SK-N-SH treated with all-trans-retinoic acid at 6 μM for 48 hours (cell line): ENCODE measurements at regions not wholly inside any gene's neighbourhood (a gene's known extent, or its start where the extent isn't known, plus 50 kb on each side); places are given as distances from the start of the nearest gene placed in this dataset.

ENCODE experiments used
- ATAC-seq: fragments of 200-7000 bp; cut with Tn5 transposase; 3 replicates; pipeline ENCODE4 v1.9.1; 2020; ENCODE audit warnings: mild to moderate bottlenecking, moderate library complexity
- ARNTL ChIP-seq: fragments of 450-650 bp; formaldehyde crosslinking; IDR thresholded peaks from 2 replicates; pipeline ENCODE4 v1.5.0; 2020; ENCODE audit warnings: low read depth, mild to moderate bottlenecking, moderate library complexity, borderline replicate concordance
- BACH2 ChIP-seq: fragments of 250-450 bp; sonication (Bioruptor Pico); IDR thresholded peaks from 2 replicates; pipeline ENCODE4 v1.9.0; 2021; ENCODE audit warnings: mild to moderate bottlenecking, borderline replicate concordance
- CREB5 ChIP-seq: fragments of 250-450 bp; sonication (Bioruptor Pico); IDR thresholded peaks from 2 replicates; pipeline ENCODE4 v1.5.1; 2020; ENCODE audit warnings: low read depth, mild to moderate bottlenecking, moderate library complexity
- CSDC2 ChIP-seq: fragments of 250-450 bp; sonication (Bioruptor Pico); IDR thresholded peaks from 2 replicates; pipeline ENCODE4 v1.5.0; 2020; ENCODE audit warnings: mild to moderate bottlenecking, moderate library complexity
- ESRRG ChIP-seq: fragments of 250-450 bp; sonication (Bioruptor Pico); IDR thresholded peaks from 2 replicates; pipeline ENCODE4 v1.6.1; 2021; ENCODE audit warnings: mild to moderate bottlenecking
- GLIS3 ChIP-seq: fragments of 250-450 bp; sonication (Bioruptor Pico); IDR thresholded peaks from 2 replicates; pipeline ENCODE4 v1.5.0; 2020; ENCODE audit warnings: mild to moderate bottlenecking, moderate library complexity
- ISL1 ChIP-seq: fragments of 250-450 bp; sonication (Bioruptor Pico); IDR thresholded peaks from 2 replicates; pipeline ENCODE4 v2.1.2; 2022; ENCODE audit warnings: mild to moderate bottlenecking, moderate library complexity
- OSR1 ChIP-seq: fragments of 250-450 bp; sonication (Bioruptor Pico); IDR thresholded peaks from 2 replicates; pipeline ENCODE4 v1.8.0; 2022; ENCODE audit warnings: moderate library complexity, mild to moderate bottlenecking, inconsistent platforms
- POU6F1 ChIP-seq: fragments of 250-450 bp; sonication (Bioruptor Pico); IDR thresholded peaks from 2 replicates; pipeline ENCODE4 v1.8.0; 2021; ENCODE audit warnings: low read depth, mild to moderate bottlenecking, moderate library complexity, borderline replicate concordance
- PPARA ChIP-seq: fragments of 250-450 bp; sonication (Bioruptor Pico); IDR thresholded peaks from 2 replicates; pipeline ENCODE4 v1.5.0; 2020; ENCODE audit warnings: mild to moderate bottlenecking, borderline replicate concordance
- RARB ChIP-seq: fragments of 250-450 bp; sonication (Bioruptor Pico); IDR thresholded peaks from 2 replicates; pipeline ENCODE4 v1.8.0; 2021; ENCODE audit warnings: mild to moderate bottlenecking, moderate library complexity
- SNAI2 ChIP-seq: fragments of 250-450 bp; sonication (Bioruptor Pico); IDR thresholded peaks from 2 replicates; pipeline ENCODE4 v1.5.0; 2020; ENCODE audit warnings: mild to moderate bottlenecking, moderate library complexity
- TCF4 ChIP-seq: fragments of 250-450 bp; sonication (Bioruptor Pico); IDR thresholded peaks from 2 replicates; pipeline ENCODE4 v1.8.0; 2021; ENCODE audit warnings: mild to moderate bottlenecking, moderate library complexity, borderline replicate concordance
- TOX ChIP-seq: fragments of 250-450 bp; sonication (Bioruptor Pico); IDR thresholded peaks from 2 replicates; pipeline ENCODE4 v1.8.0; 2021; ENCODE audit warnings: mild to moderate bottlenecking, moderate library complexity, borderline replicate concordance
- TSHZ2 ChIP-seq: fragments of 250-450 bp; sonication (Bioruptor Pico); IDR thresholded peaks from 2 replicates; pipeline ENCODE4 v1.5.0; 2020; ENCODE audit warnings: mild to moderate bottlenecking, moderate library complexity
- ZC3H10 ChIP-seq: fragments of 250-450 bp; sonication (Bioruptor Pico); IDR thresholded peaks from 2 replicates; pipeline ENCODE4 v1.5.1; 2021; ENCODE audit warnings: mild to moderate bottlenecking, moderate library complexity
- ZFP3 ChIP-seq: fragments of 250-450 bp; sonication (Bioruptor Pico); IDR thresholded peaks from 2 replicates; pipeline ENCODE4 v1.5.0; 2020; ENCODE audit warnings: mild to moderate bottlenecking, moderate library complexity
- ZFP30 ChIP-seq: fragments of 450-650 bp; formaldehyde crosslinking; IDR thresholded peaks from 2 replicates; pipeline ENCODE4 v1.5.0; 2022; ENCODE audit warnings: mild to moderate bottlenecking, moderate library complexity
- ZNF565 ChIP-seq: fragments of 450-650 bp; formaldehyde crosslinking; conservative IDR thresholded peaks from 2 replicates; pipeline ENCODE4 v1.5.0; 2020; ENCODE audit warnings: low read depth, mild to moderate bottlenecking, moderate library complexity
- ZNF70 ChIP-seq: fragments of 450-650 bp; formaldehyde crosslinking; IDR thresholded peaks from 2 replicates; pipeline ENCODE4 v1.5.0; 2020; ENCODE audit warnings: mild to moderate bottlenecking, moderate library complexity
- ZNF8 ChIP-seq: fragments of 450-650 bp; formaldehyde crosslinking; IDR thresholded peaks from 2 replicates; pipeline ENCODE4 v1.5.0; 2020; ENCODE audit warnings: mild to moderate bottlenecking, moderate library complexity
- TF ChIP-seq, protein P1 (sequence below): fragments of 250-450 bp; sonication (Bioruptor Pico); IDR thresholded peaks from 2 replicates; pipeline ENCODE4 v1.5.1; 2021; ENCODE audit warnings: mild to moderate bottlenecking, moderate library complexity
- TF ChIP-seq, protein P2 (sequence below): fragments of 250-450 bp; sonication (Bioruptor Pico); IDR thresholded peaks from 2 replicates; pipeline ENCODE4 v1.8.0; 2020; ENCODE audit warnings: mild to moderate bottlenecking, moderate library complexity, borderline replicate concordance

DNA sequence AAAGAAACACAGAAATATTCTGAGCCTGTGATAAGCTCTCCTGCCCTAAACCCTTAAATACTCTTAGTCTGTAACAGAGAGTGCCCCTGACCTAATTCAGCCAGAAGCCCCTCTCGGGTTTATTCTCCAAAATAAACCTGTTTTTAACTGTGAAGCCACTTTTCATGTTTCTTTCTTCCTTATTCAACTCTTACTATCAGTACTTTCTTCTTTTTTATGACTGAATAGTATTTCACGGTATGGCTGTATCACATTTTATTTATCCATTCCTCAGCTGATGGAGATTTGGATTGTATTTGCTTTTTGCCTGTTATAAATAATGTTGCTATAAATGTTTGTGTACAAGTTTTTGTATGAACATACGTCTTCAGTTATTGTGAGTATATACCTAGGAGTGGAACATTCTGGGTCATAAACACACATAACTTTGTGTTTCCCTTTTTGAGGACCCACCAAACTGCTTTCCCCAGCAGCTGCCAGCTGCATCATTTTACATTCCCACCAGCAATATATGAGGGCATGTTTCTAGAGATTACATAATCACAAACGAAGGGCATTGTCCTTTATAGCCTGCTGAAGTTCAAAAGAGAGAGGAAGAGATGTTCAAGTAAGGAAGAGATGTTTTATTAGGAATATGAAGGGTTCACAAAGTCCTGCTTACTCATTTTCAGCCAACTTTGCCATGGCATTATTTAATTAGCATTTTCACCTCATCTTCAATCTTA lies 199.4 kb upstream of the NUDT4 start:
- TF ChIP-seq RARB (CRISPR knock-in tag) (no peak), TSHZ2 (CRISPR knock-in tag) (no peak), GLIS3 (CRISPR knock-in tag) (no peak), ZFP3 (CRISPR knock-in tag) (no peak), CSDC2 (CRISPR knock-in tag) (no peak), ZNF70 (no peak), ZFP30 (CRISPR knock-in tag) (no peak), ISL1 (CRISPR knock-in tag) (no peak; the same call in 1 of the 2 replicates), PPARA (CRISPR knock-in tag) (no peak), TOX (no peak), OSR1 (CRISPR knock-in tag) (no peak), ZNF565 (CRISPR knock-in tag) (no peak), BACH2 (CRISPR knock-in tag) (no peak), ZC3H10 (CRISPR knock-in tag) (no peak), POU6F1 (no peak), SNAI2 (CRISPR knock-in tag) (no peak), CREB5 (CRISPR knock-in tag) (no peak), ESRRG (CRISPR knock-in tag) (no peak)
- TF ChIP-seq, protein P1, sequence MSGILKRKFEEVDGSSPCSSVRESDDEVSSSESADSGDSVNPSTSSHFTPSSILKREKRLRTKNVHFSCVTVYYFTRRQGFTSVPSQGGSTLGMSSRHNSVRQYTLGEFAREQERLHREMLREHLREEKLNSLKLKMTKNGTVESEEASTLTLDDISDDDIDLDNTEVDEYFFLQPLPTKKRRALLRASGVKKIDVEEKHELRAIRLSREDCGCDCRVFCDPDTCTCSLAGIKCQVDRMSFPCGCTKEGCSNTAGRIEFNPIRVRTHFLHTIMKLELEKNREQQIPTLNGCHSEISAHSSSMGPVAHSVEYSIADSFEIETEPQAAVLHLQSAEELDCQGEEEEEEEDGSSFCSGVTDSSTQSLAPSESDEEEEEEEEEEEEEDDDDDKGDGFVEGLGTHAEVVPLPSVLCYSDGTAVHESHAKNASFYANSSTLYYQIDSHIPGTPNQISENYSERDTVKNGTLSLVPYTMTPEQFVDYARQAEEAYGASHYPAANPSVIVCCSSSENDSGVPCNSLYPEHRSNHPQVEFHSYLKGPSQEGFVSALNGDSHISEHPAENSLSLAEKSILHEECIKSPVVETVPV (CRISPR knock-in tag): no peak
- no peak for ATAC-seq

GRCh38 chr12:93179792-93180191 lies 197.9 kb upstream of the NUDT4 start:
- TF ChIP-seq ARNTL (CRISPR knock-in tag) (no peak), TOX (no peak), TCF4 (CRISPR knock-in tag) (no peak), PPARA (CRISPR knock-in tag) (no peak), ISL1 (CRISPR knock-in tag) (no peak), ZNF565 (CRISPR knock-in tag) (no peak), POU6F1 (no peak), GLIS3 (CRISPR knock-in tag) (no peak), BACH2 (CRISPR knock-in tag) (no peak), CSDC2 (CRISPR knock-in tag) (no peak), ZC3H10 (CRISPR knock-in tag) (no peak), ZNF70 (no peak), ZNF8 (CRISPR knock-in tag) (no peak), OSR1 (CRISPR knock-in tag) (no peak), RARB (CRISPR knock-in tag) (no peak)
- TF ChIP-seq, protein P2, sequence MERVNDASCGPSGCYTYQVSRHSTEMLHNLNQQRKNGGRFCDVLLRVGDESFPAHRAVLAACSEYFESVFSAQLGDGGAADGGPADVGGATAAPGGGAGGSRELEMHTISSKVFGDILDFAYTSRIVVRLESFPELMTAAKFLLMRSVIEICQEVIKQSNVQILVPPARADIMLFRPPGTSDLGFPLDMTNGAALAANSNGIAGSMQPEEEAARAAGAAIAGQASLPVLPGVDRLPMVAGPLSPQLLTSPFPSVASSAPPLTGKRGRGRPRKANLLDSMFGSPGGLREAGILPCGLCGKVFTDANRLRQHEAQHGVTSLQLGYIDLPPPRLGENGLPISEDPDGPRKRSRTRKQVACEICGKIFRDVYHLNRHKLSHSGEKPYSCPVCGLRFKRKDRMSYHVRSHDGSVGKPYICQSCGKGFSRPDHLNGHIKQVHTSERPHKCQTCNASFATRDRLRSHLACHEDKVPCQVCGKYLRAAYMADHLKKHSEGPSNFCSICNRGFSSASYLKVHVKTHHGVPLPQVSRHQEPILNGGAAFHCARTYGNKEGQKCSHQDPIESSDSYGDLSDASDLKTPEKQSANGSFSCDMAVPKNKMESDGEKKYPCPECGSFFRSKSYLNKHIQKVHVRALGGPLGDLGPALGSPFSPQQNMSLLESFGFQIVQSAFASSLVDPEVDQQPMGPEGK (CRISPR knock-in tag): no peak
- ATAC-seq: no peak
